GM10266 (cell line): ENCODE measurements at regions not wholly inside any gene's neighbourhood (a gene's known extent, or its start where the extent isn't known, plus 50 kb on each side); places are given as distances from the start of the nearest gene placed in this dataset.
"Not testable (repeated sequence)": the region's sequence is repeated elsewhere in the genome, so short reads cannot be mapped to it uniquely, and the experiment has no call there.

Experiments
- DNase-seq: peaks from one replicate; pipeline ENCODE4 v3.0.0; 2012; ENCODE audit errors: extremely low spot score
- TF ChIP-seq, protein P1 (sequence below): IDR thresholded peaks from 2 replicates; pipeline ENCODE4 v1.5.1; 2012; ENCODE audit warnings: mild to moderate bottlenecking, low read depth; ENCODE audit not compliant: control insufficient read depth, insufficient read depth; ENCODE audit errors: missing control alignments

DNA sequence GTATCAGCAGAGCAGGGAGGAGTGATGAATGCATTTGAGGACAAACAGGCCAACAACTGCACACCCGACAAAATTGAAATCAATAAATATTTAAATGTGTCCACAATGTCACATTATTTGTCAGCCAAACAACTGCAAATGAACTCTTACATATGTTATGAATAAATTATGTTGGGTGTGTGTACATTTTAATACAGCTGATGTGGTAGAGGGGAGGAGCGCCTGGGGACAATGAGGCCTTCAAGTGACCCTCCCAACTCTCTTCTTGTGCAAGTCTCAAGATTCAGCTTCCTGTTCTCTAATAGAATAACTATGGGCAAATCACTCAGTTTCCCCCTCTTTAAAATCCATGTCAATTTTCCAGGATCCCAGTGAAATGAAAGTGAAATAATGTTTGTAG lies 303.2 kb downstream of the TSHZ3 start:
- TF ChIP-seq, protein P1, sequence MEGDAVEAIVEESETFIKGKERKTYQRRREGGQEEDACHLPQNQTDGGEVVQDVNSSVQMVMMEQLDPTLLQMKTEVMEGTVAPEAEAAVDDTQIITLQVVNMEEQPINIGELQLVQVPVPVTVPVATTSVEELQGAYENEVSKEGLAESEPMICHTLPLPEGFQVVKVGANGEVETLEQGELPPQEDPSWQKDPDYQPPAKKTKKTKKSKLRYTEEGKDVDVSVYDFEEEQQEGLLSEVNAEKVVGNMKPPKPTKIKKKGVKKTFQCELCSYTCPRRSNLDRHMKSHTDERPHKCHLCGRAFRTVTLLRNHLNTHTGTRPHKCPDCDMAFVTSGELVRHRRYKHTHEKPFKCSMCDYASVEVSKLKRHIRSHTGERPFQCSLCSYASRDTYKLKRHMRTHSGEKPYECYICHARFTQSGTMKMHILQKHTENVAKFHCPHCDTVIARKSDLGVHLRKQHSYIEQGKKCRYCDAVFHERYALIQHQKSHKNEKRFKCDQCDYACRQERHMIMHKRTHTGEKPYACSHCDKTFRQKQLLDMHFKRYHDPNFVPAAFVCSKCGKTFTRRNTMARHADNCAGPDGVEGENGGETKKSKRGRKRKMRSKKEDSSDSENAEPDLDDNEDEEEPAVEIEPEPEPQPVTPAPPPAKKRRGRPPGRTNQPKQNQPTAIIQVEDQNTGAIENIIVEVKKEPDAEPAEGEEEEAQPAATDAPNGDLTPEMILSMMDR = no peak
- DNase-seq = no peak

DNA sequence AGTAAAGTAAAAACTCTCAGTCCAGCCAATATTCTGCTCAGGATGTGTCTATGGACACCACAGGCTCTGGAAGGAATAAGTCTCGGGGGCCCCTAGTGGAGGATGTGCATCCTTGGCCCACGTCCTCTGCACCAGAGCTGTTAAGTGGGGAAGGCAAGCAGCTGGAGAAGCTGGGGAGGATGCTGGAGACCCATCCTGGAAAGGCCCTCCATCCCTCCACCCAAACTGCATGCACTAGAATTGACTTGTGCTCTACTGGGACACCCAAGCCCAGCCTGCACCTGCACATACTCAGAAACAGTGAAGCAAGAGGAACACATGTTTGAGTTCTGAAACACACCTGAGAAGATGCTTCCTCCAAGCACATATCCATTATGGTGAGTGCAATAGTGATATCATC lies 307.8 kb downstream of the TSHZ3 start:
- no peak for DNase-seq
- TF ChIP-seq, protein P1 = no peak

DNA sequence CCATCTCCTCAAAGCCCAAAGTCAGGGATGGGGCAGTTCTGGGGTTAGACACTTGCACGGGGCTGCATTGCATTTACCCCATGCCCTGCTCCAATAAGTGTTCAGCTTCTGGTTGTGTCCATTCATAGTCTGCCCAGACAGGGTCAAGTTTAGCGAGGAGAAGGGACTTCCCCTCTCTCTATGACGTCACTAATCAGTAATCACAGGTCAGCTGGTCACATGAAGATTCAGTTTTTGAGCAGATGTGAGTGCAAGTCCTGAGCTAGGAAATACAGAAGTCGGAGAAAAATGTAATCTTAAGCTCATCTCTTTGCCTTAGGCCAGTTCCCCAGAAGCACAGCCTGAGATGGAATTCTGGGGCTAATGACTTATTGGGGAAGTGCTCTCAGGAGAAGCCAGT lies 310.1 kb downstream of the TSHZ3 start:
- TF ChIP-seq, protein P1 = no peak
- no peak for DNase-seq

DNA sequence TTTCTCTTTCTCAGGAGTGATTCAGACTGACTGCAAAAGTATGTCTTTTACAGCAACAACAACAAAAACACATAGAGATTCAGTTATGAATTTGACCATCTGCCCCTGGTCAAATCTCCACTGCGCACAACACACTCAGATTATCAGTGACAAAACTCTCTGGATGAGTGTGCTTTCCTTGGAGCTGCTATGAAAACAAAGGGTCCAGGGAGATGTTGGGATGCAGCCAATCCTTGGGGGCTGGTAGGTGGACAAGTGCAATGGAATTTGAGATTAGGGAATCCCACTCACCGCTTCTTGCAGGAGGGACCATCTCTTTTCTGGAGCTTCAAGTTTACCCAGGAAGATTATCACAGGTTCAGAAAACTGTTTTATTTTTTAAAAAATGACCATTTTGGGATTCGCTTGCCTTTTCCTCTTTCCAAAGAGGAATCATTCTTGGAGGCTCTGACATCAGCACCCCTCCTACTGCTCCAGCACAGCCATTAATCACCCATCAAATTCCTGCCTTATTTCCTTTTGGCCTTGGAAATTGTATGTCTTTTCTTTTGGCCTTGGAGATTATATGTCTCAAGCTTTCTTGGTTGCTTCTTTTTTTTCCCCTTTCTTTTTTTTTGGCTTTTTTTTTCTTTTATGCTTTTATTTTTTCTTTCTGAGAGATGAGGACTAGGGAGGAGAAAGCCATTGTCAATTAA lies 311.8 kb downstream of the TSHZ3 start:
- no peak for DNase-seq
- TF ChIP-seq, protein P1 = no peak

DNA sequence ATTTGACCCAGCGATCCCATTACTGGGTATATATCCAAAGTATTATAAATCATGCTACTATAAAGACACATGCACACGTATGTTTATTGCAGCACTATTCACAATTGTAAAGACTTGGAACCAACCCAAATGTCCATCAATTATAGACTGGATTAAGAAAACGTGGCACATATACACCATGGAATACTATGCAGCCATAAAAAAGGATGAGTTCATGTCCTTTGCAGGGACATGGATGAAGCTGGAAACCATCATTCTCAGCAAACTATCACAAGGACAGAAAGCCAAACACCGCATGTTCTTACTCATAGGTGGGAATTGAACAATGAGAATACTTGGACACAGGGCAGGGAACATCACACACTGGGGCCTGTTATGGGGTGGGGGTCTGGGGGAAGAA lies 317.8 kb downstream of the TSHZ3 start:
- DNase-seq = not testable (repeated sequence)

DNA sequence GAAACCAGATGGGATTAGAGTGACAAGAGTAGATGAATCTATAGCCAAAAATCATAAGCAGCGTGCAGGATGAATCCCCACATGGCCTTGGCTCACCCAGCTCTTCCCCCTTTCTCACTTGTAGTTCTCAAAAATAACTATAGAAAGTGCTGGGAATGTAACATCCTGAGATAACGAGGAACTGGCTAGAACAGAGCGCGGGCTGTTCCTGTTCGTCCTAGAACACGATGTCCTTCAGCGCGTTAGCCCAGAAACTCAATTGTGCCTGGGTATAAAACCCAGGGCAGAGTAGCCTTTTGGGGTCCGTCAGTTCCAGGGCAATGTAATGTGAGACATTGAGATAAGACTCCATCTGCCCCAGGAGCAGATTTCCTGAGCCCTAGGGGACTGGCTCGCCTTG lies 326.2 kb downstream of the TSHZ3 start:
- TF ChIP-seq, protein P1 = no peak
- DNase-seq = no peak

DNA sequence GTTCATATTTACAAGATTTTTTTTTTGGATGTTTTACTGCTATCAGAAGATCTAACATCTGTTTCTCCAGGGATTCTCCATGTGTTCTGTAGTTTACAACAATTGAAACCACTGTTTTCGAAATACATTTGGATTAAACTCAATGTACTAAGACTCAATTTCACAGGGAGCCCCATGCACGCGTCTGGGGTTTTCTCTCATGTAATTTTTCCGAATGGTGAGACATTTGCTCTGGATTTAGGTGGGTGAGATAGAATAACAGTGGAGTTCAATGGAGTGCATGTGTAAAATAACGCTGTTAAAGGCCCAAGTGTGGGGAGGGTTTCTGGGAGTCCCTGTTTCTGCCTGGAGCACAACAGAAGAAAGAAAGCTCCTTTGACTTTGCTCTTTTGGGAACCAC lies 330.3 kb downstream of the TSHZ3 start:
- no peak for DNase-seq
- TF ChIP-seq, protein P1 = no peak

DNA sequence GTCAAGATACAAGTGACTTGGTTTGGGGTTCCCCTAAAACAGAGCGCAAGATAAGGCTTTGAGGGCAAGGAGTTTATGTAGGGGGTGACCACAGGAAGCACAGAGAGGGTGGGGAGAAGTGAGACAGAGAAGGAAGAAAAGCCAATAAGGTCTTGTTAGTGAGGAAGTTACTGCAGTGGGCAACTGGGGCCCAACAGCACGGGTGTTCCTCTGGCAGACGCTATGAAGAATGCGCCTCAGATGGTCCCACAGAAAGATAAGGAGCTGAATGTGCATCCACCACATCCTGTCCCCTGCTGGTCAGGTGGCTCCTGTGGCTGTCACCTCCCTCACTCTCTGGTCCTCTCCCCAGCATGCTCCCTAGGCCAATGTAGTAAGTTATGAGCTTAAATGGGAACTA lies 333.5 kb downstream of the TSHZ3 start:
- TF ChIP-seq, protein P1 = no peak
- no peak for DNase-seq
